Panc1 (cell line): ENCODE measurements at regions not wholly inside any gene's neighbourhood (a gene's known extent, or its start where the extent isn't known, plus 50 kb on each side); places are given as distances from the start of the nearest gene placed in this dataset.
A peak's percentile ranks its signal among the peaks of the same experiment; 100 is the strongest.

Experiments used
- ATAC-seq: fragments of 200-7000 bp; cut with Tn5 transposase; 2 replicates; pipeline ENCODE4 v1.9.1; 2020; ENCODE audit warnings: mild to moderate bottlenecking, moderate library complexity
- BruUV-seq: library from RNA; stranded (reverse); fragments of 400-500 nt; replicated peaks from 2 replicates; lab custom pipeline; 2021; lab: Mats Ljungman, UMichigan
- CTCF ChIA-PET: fragments of 300-600 bp; sonication (Branson Sonifier 250); formaldehyde crosslinking; loops from one replicate; lab custom pipeline; 2022; ENCODE audit warnings: antibody characterized with exemption; lab: Charles Lee
- POLR2A ChIA-PET: fragments of 300-600 bp; sonication (Branson Sonifier 250); formaldehyde crosslinking; loops from one replicate; lab custom pipeline; 2022; ENCODE audit warnings: antibody characterized with exemption; lab: Charles Lee
- DNase-seq: peaks from one replicate; pipeline ENCODE4 v3.0.0-alpha.2; 2010; ENCODE audit warnings: low read depth, low spot score
- H3K27ac ChIP-seq: 2 replicates; pipeline ENCODE4 v1.5.1; 2011; ENCODE audit warnings: mild to moderate bottlenecking, low read length, inconsistent platforms
- H3K27me3 ChIP-seq: fragments of 200-500 bp; sonication (Bioruptor generic); 2 replicates; pipeline ENCODE4 v1.6.0; 2014; ENCODE audit warnings: low read length, inconsistent platforms; ENCODE audit not compliant: control insufficient read depth, insufficient read depth
- H3K36me3 ChIP-seq: fragments of 200-500 bp; sonication (Bioruptor generic); 2 replicates; pipeline ENCODE4 v1.5.1; 2014; ENCODE audit warnings: inconsistent platforms, mild to moderate bottlenecking, low read length, moderate library complexity; ENCODE audit not compliant: control insufficient read depth, insufficient read depth
- H3K4me1 ChIP-seq: 2 replicates; pipeline ENCODE4 v1.5.1; 2011; ENCODE audit warnings: inconsistent platforms, mild to moderate bottlenecking, low read length, moderate library complexity; ENCODE audit not compliant: control insufficient read depth, insufficient read depth
- H3K4me3 ChIP-seq, 2 experiments: 2 replicates each; pipeline ENCODE4 v1.5.1; 2011 to 2012; ENCODE audit warnings: low read depth in 2 of 2, low read length in 2 of 2, mild to moderate bottlenecking in 2 of 2, inconsistent platforms in 1 of 2, moderate library complexity in 1 of 2
- H3K9me3 ChIP-seq: fragments of 200-500 bp; sonication (Bioruptor generic); 2 replicates; pipeline ENCODE4 v1.5.1; 2014; ENCODE audit warnings: low read depth, mild to moderate bottlenecking, inconsistent platforms, low read length, moderate library complexity; ENCODE audit not compliant: control insufficient read depth, insufficient read depth
- CTCF ChIP-seq: fragments of 450-650 bp; IDR thresholded peaks from 2 replicates; pipeline ENCODE4 v1.5.1; 2017; ENCODE audit warnings: mild to moderate bottlenecking
- POLR2AphosphoS5 ChIP-seq: IDR thresholded peaks from 2 replicates; pipeline ENCODE4 v1.6.1; 2012; ENCODE audit warnings: mild to moderate bottlenecking, low read depth, low read length, moderate library complexity
- REST ChIP-seq, 2 experiments: IDR thresholded peaks; 2 replicates each; pipeline ENCODE4 v1.6.1; 2011 to 2012; ENCODE audit warnings: low read depth in 2 of 2, control low read depth in 1 of 2, low read length in 1 of 2, mild to moderate bottlenecking in 1 of 2, moderate library complexity in 1 of 2; ENCODE audit not compliant: insufficient read depth in 1 of 2
- SIN3A ChIP-seq: IDR thresholded peaks from 2 replicates; pipeline ENCODE4 v1.6.1; 2012; ENCODE audit warnings: low read depth, mild to moderate bottlenecking, low read length, moderate library complexity, borderline replicate concordance; ENCODE audit not compliant: insufficient read depth
- TCF7L2 ChIP-seq: IDR thresholded peaks from 2 replicates; pipeline ENCODE4 v1.6.1; 2011; ENCODE audit warnings: mild to moderate bottlenecking, low read depth, low read length, inconsistent platforms
- in situ Hi-C: cut with HindIII; loops from 2 replicates; pipeline ENCODE4 v1.10.0; 2016; ENCODE audit warnings: low sequenced_read_pairs, low pct_unique_long_range_greater_than_20kb
- intact Hi-C: fragments of 100-400 bp; cut with micrococcal nuclease; formaldehyde crosslinking; loops from one replicate; pipeline ENCODE4 v1.10.0; 2022; ENCODE audit not compliant: unreplicated experiment

GRCh38 chr5:124179819-124180218 lies 566.6 kb downstream of the ZNF608 start:
- peak overlapping the region; percentile 9; the same call in 1 of the 2 replicates for H3K27ac ChIP-seq
- H3K4me3 ChIP-seq = no peak overlapping the region
- no peaks in the 10 kb centered on the region for H3K36me3 ChIP-seq
- in situ Hi-C loops (no loop called here), intact Hi-C loops (no loop called here)
- no peak for ATAC-seq
- no peaks in the 10 kb centered on the region for H3K4me1 ChIP-seq
- peaks cover 4% of the 10 kb centered on the region; the same call in 1 of the 2 replicates for H3K9me3 ChIP-seq
- no peaks in the 10 kb centered on the region for H3K27me3 ChIP-seq
- CTCF ChIA-PET = no interaction called here
- TF ChIP-seq CTCF (no peak), TCF7L2 (no peak), SIN3A (no peak), POLR2AphosphoS5 (no peak), REST (IDR thresholded peaks at IDR 0.05; ENCODE audit: insufficient read depth in 1 of 2, low read depth in 2 of 2, low read length in 1 of 2) (no peak)
- POLR2A ChIA-PET = interaction anchor here (0.6 kb wide), 1 partner anchor 553 kb away, joined by 3 read pairs; no protein-coding TSS in a partner anchor
- DNase-seq = no peak
- no TSS peak for BruUV-seq

- no TSS peak for BruUV-seq
- intact Hi-C loops = no loop called here
- TF ChIP-seq CTCF (no peak), REST (IDR thresholded peaks at IDR 0.05; ENCODE audit: insufficient read depth in 1 of 2, low read depth in 2 of 2, low read length in 1 of 2) (no peak)
Measured at GRCh38 chr5:124178050-124178449, 568.4 kb downstream of the ZNF608 start.

More at GRCh38 chr5:124178050-124178449, 568.4 kb downstream of the ZNF608 start:
- Histone ChIP-seq H3K27me3 (no peaks in the 10 kb centered on the region), H3K4me3 (no peak overlapping the region), H3K36me3 (no peaks in the 10 kb centered on the region), H3K4me1 (no peaks in the 10 kb centered on the region), H3K9me3 (peaks cover 7% of the 10 kb centered on the region; the same call in 1 of the 2 replicates), H3K27ac (no peak overlapping the region; the same call in 1 of the 2 replicates)
- CTCF ChIA-PET = no interaction called here
- ATAC-seq (no peak), DNase-seq (no peak)
- in situ Hi-C loops = no loop called here
- POLR2A ChIA-PET = no interaction called here
